NAMALWA (cell line): ENCODE measurements at regions not wholly inside any gene's neighbourhood (a gene's known extent, or its start where the extent isn't known, plus 50 kb on each side); places are given as distances from the start of the nearest gene placed in this dataset.

Experiments
- DNase-seq: peaks from one replicate; pipeline ENCODE4 v3.0.0-alpha.2; 2015; ENCODE audit warnings: low spot score

- DNase-seq = peak; percentile 20
Observed at GRCh38 chr20:24169256-24169655, 180.7 kb upstream of the GGTLC1 start.

- DNase-seq = no peak
Observed at GRCh38 chr20:24166412-24166811, 177.8 kb upstream of the GGTLC1 start.

- DNase-seq = no peak
Observed at GRCh38 chr20:24166123-24166381, 177.5 kb upstream of the GGTLC1 start.

GRCh38 chr20:24165301-24166122 is 176.9 kb upstream of the GGTLC1 start:
- DNase-seq = no peak

GRCh38 chr20:24164360-24164759 is 175.8 kb upstream of the GGTLC1 start:
- DNase-seq = peak; percentile 36

GRCh38 chr20:24163506-24163905 is 174.9 kb upstream of the GGTLC1 start:
- no peak for DNase-seq

GRCh38 chr20:24160563-24161281 is 172.1 kb upstream of the GGTLC1 start:
- peak; percentile 43 for DNase-seq

- no peak for DNase-seq
Observed at GRCh38 chr20:24158281-24158680, 169.7 kb upstream of the GGTLC1 start.

- no peak for DNase-seq
Observed at GRCh38 chr20:24157213-24157612, 168.6 kb upstream of the GGTLC1 start.

GRCh38 chr20:24153101-24154040 is 164.8 kb upstream of the GGTLC1 start:
- no peak for DNase-seq

- DNase-seq = no peak
Observed at GRCh38 chr20:24151621-24152294, 163.2 kb upstream of the GGTLC1 start.

- DNase-seq = no peak
Observed at GRCh38 chr20:24150406-24150805, 161.8 kb upstream of the GGTLC1 start.

GRCh38 chr20:24149881-24150307 is 161.3 kb upstream of the GGTLC1 start:
- peak; percentile 9 for DNase-seq

GRCh38 chr20:24149175-24149574 is 160.6 kb upstream of the GGTLC1 start:
- DNase-seq = no peak

- peak; percentile 91 for DNase-seq
Observed at GRCh38 chr20:24148372-24148771, 159.8 kb upstream of the GGTLC1 start.

GRCh38 chr20:24147961-24148360 is 159.4 kb upstream of the GGTLC1 start:
- peak; percentile 7 for DNase-seq

GRCh38 chr20:24147479-24147878 is 158.9 kb upstream of the GGTLC1 start:
- DNase-seq = no peak

GRCh38 chr20:24146231-24146634 is 157.7 kb upstream of the GGTLC1 start:
- no peak for DNase-seq

GRCh38 chr20:24144371-24144770 is 155.8 kb upstream of the GGTLC1 start:
- no peak for DNase-seq

- DNase-seq = no peak
Observed at GRCh38 chr20:24141111-24141510, 152.5 kb upstream of the GGTLC1 start.

- no peak for DNase-seq
Observed at GRCh38 chr20:24139846-24140245, 151.3 kb upstream of the GGTLC1 start.

- no peak for DNase-seq
Observed at GRCh38 chr20:24138951-24139350, 150.4 kb upstream of the GGTLC1 start.
